Mesothelial cell of epicardium (in vitro differentiated cells): ENCODE measurements at regions not wholly inside any gene's neighbourhood (a gene's known extent, or its start where the extent isn't known, plus 50 kb on each side); places are given as distances from the start of the nearest gene placed in this dataset.

ENCODE experiments used
- DNase-seq, 2 experiments: peaks; one replicate each; pipeline ENCODE4 v3.0.0; 2021; ENCODE audit warnings: low spot score in 2 of 2; ENCODE audit not compliant: unreplicated experiment in 2 of 2
- H3K27ac Mint-ChIP-seq: 2 replicates; pipeline ENCODE4 v1.8.0; 2021; ENCODE audit warnings: mixed read lengths
- H3K27me3 Mint-ChIP-seq: 2 replicates; pipeline ENCODE4 v1.8.0; 2021; ENCODE audit warnings: low read depth, mixed read lengths
- H3K36me3 Mint-ChIP-seq: 2 replicates; pipeline ENCODE4 v1.8.0; 2021; ENCODE audit warnings: mixed read lengths
- H3K4me1 Mint-ChIP-seq: 2 replicates; pipeline ENCODE4 v1.8.0; 2021; ENCODE audit warnings: mixed read lengths
- H3K4me3 Mint-ChIP-seq: 2 replicates; pipeline ENCODE4 v1.8.0; 2021; ENCODE audit warnings: mild to moderate bottlenecking, moderate library complexity, mixed read lengths
- H3K9me3 Mint-ChIP-seq: 2 replicates; pipeline ENCODE4 v1.8.0; 2021; ENCODE audit warnings: mixed read lengths
- CTCF ChIP-seq: fragments of 200-600 bp; sonication (generic); IDR thresholded peaks from one replicate; pipeline ENCODE4 v1.5.0; 2021; ENCODE audit warnings: antibody characterized with exemption; ENCODE audit not compliant: unreplicated experiment

- TF ChIP-seq CTCF, result no peak
- Mint-ChIP-seq H3K9me3 (no peaks in the 10 kb centered on the region), H3K4me3 (no peak overlapping the region), H3K27me3 (no peaks in the 10 kb centered on the region), H3K36me3 (no peaks in the 10 kb centered on the region), H3K27ac (peak overlapping the region; percentile 31), H3K4me1 (peaks cover 61% of the 10 kb centered on the region)
- no peak for DNase-seq
Observed at GRCh38 chr9:699396-699795, 142.1 kb upstream of the DMRT1 start.

- no peaks in the 10 kb centered on the region for H3K27me3 Mint-ChIP-seq
- H3K36me3 Mint-ChIP-seq, result no peaks in the 10 kb centered on the region
- H3K9me3 Mint-ChIP-seq, result no peaks in the 10 kb centered on the region
- peaks cover 49% of the 10 kb centered on the region for H3K4me1 Mint-ChIP-seq
- DNase-seq, result no peak
- H3K4me3 Mint-ChIP-seq, result no peak overlapping the region
- peak overlapping the region; percentile 1 for H3K27ac Mint-ChIP-seq
- no peak for TF ChIP-seq CTCF
Observed at GRCh38 chr9:700365-701282, 140.9 kb upstream of the DMRT1 start.

- H3K4me3 Mint-ChIP-seq, result no peak overlapping the region
- DNase-seq, result no peak
- no peaks in the 10 kb centered on the region for H3K9me3 Mint-ChIP-seq
- H3K27ac Mint-ChIP-seq, result peak overlapping the region; percentile 41
- no peak for TF ChIP-seq CTCF
- peaks cover 46% of the 10 kb centered on the region for H3K4me1 Mint-ChIP-seq
- no peaks in the 10 kb centered on the region for H3K27me3 Mint-ChIP-seq
- no peaks in the 10 kb centered on the region for H3K36me3 Mint-ChIP-seq
Observed at GRCh38 chr9:703392-703791, 138.1 kb upstream of the DMRT1 start.

- no peak for DNase-seq
- Mint-ChIP-seq H3K36me3 (peaks cover 6% of the 10 kb centered on the region), H3K27ac (peak overlapping the region; percentile 96), H3K9me3 (no peaks in the 10 kb centered on the region), H3K4me3 (peak overlapping the region; percentile 68), H3K4me1 (peaks cover 55% of the 10 kb centered on the region), H3K27me3 (no peaks in the 10 kb centered on the region)
- TF ChIP-seq CTCF, result no peak
Observed at GRCh38 chr9:706073-706472, 135.4 kb upstream of the DMRT1 start.

GRCh38 chr9:706606-707459, 134.7 kb upstream of the DMRT1 start:
- H3K4me3 Mint-ChIP-seq, result peak overlapping the region; percentile 68
- H3K4me1 Mint-ChIP-seq, result peaks cover 51% of the 10 kb centered on the region
- TF ChIP-seq CTCF, result no peak
- H3K9me3 Mint-ChIP-seq, result no peaks in the 10 kb centered on the region
- peak overlapping the region; percentile 96 for H3K27ac Mint-ChIP-seq
- H3K36me3 Mint-ChIP-seq, result peaks cover 13% of the 10 kb centered on the region
- DNase-seq, result peak; percentile 39 to 70
- no peaks in the 10 kb centered on the region for H3K27me3 Mint-ChIP-seq
